Astrocyte (in vitro differentiated cells and primary cell): ENCODE measurements at regions not wholly inside any gene's neighbourhood (a gene's known extent, or its start where the extent isn't known, plus 50 kb on each side); places are given as distances from the start of the nearest gene placed in this dataset.

Experiments
- DNase-seq: peaks from one replicate; pipeline ENCODE4 v3.0.0-alpha.2; 2010; ENCODE audit warnings: low read depth
- FAIRE-seq: peaks from 2 replicates; lab custom pipeline; 2011; peaks lifted over from hg19 to GRCh38; lab: Jason Lieb, UNC
- H2AFZ ChIP-seq: 2 replicates; pipeline ENCODE4 v1.6.0; 2012; ENCODE audit warnings: low read depth, low read length, inconsistent platforms
- H3K27ac ChIP-seq: 2 replicates; pipeline ENCODE4 v1.5.1; 2011; ENCODE audit warnings: low read depth, low read length, inconsistent platforms
- H3K27me3 ChIP-seq: 2 replicates; pipeline ENCODE4 v1.6.0; 2011; ENCODE audit warnings: low read length, inconsistent platforms; ENCODE audit not compliant: insufficient read depth
- H3K36me3 ChIP-seq: 2 replicates; pipeline ENCODE4 v1.5.1; 2011; ENCODE audit warnings: low read length, inconsistent platforms; ENCODE audit not compliant: insufficient read depth
- H3K4me1 ChIP-seq: 2 replicates; pipeline ENCODE4 v1.5.1; 2011; ENCODE audit warnings: low read length, inconsistent platforms; ENCODE audit not compliant: insufficient read depth
- H3K4me2 ChIP-seq: 2 replicates; pipeline ENCODE4 v1.6.0; 2012; ENCODE audit warnings: low read length, inconsistent platforms
- H3K4me3 ChIP-seq: 2 replicates; pipeline ENCODE4 v1.5.1; 2011; ENCODE audit warnings: low read depth, mild to moderate bottlenecking, low read length, inconsistent platforms; ENCODE audit not compliant: insufficient read depth
- H3K79me2 ChIP-seq: 2 replicates; pipeline ENCODE4 v1.6.0; 2012; ENCODE audit warnings: mild to moderate bottlenecking, low read length, inconsistent platforms; ENCODE audit not compliant: insufficient read depth
- H3K9ac ChIP-seq: 2 replicates; pipeline ENCODE4 v1.6.0; 2012; ENCODE audit warnings: mild to moderate bottlenecking, low read length, inconsistent platforms
- H3K9me3 ChIP-seq: 2 replicates; pipeline ENCODE4 v1.5.1; 2012; ENCODE audit warnings: low read depth, mild to moderate bottlenecking, low read length, inconsistent platforms; ENCODE audit not compliant: insufficient read depth
- H4K20me1 ChIP-seq: 2 replicates; pipeline ENCODE4 v1.6.0; 2012; ENCODE audit warnings: low read length, inconsistent platforms; ENCODE audit not compliant: insufficient read depth
- H3K27ac Mint-ChIP-seq: one replicate; pipeline ENCODE4 v1.8.0; 2021; ENCODE audit warnings: mild to moderate bottlenecking, mixed read lengths; ENCODE audit not compliant: unreplicated experiment
- H3K27me3 Mint-ChIP-seq: one replicate; pipeline ENCODE4 v1.8.0; 2021; ENCODE audit warnings: low read depth, mixed read lengths; ENCODE audit not compliant: unreplicated experiment
- H3K36me3 Mint-ChIP-seq: one replicate; pipeline ENCODE4 v1.8.0; 2021; ENCODE audit warnings: low read depth, mixed read lengths; ENCODE audit not compliant: unreplicated experiment
- H3K4me1 Mint-ChIP-seq: one replicate; pipeline ENCODE4 v1.8.0; 2021; ENCODE audit warnings: low read depth, mixed read lengths; ENCODE audit not compliant: unreplicated experiment
- H3K4me3 Mint-ChIP-seq: one replicate; pipeline ENCODE4 v1.8.0; 2021; ENCODE audit warnings: mild to moderate bottlenecking, moderate library complexity, mixed read lengths; ENCODE audit not compliant: unreplicated experiment
- H3K9me3 Mint-ChIP-seq: one replicate; pipeline ENCODE4 v1.8.0; 2021; ENCODE audit warnings: mild to moderate bottlenecking, mixed read lengths; ENCODE audit not compliant: unreplicated experiment
- EZH2 ChIP-seq: IDR thresholded peaks from 2 replicates; pipeline ENCODE4 v1.6.1; 2012; ENCODE audit warnings: mild to moderate bottlenecking, low read length, inconsistent platforms; ENCODE audit not compliant: insufficient read depth
- TF ChIP-seq, protein P1 (sequence below): IDR thresholded peaks from 2 replicates; pipeline ENCODE4 v1.5.1; 2011; ENCODE audit warnings: low read depth, mild to moderate bottlenecking, inconsistent platforms, low read length, moderate library complexity; ENCODE audit not compliant: insufficient read depth

DNA sequence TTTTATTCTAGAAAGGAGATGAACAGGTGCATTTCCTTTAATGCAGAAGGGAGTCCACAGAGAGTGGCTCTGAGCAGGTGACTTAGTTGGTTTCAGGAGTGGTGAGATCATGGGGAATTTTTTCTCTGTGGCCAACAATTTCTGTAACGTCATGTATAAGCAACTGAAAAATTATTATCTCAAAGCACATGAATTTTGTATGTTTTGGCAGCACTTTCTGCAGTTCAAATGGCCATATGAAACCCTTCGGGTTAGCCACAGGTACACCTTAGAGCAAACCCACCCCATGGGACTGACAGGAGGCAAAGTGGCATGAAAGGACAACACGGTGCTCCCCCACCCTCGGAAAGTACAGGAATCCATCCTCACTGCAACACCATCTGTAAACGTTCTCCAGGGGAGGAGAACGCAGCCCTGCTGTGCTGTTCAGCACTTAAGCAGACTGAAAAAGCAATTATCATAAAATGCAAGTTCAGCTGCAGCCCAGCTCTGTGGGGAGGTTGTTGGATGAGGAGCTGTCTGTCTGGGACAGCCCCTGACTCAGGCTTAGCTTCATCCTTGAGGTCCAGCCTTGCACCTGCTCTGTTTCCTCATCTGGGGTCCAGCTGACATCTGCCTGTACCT is 55.8 kb upstream of the CLDN14 start:
- Mint-ChIP-seq H3K27me3 (no peaks in the 10 kb centered on the region), H3K4me1 (no peaks in the 10 kb centered on the region), H3K36me3 (no peaks in the 10 kb centered on the region), H3K4me3 (no peak overlapping the region), H3K27ac (no peak overlapping the region), H3K9me3 (no peaks in the 10 kb centered on the region)
- no peak overlapping the region for H2AFZ ChIP-seq
- no peak overlapping the region for H3K4me3 ChIP-seq
- H4K20me1 ChIP-seq: no peaks in the 10 kb centered on the region
- H3K36me3 ChIP-seq: no peaks in the 10 kb centered on the region
- FAIRE-seq (no peak), DNase-seq (no peak)
- no peak overlapping the region for H3K27ac ChIP-seq
- no peak for TF ChIP-seq EZH2
- TF ChIP-seq, protein P1, sequence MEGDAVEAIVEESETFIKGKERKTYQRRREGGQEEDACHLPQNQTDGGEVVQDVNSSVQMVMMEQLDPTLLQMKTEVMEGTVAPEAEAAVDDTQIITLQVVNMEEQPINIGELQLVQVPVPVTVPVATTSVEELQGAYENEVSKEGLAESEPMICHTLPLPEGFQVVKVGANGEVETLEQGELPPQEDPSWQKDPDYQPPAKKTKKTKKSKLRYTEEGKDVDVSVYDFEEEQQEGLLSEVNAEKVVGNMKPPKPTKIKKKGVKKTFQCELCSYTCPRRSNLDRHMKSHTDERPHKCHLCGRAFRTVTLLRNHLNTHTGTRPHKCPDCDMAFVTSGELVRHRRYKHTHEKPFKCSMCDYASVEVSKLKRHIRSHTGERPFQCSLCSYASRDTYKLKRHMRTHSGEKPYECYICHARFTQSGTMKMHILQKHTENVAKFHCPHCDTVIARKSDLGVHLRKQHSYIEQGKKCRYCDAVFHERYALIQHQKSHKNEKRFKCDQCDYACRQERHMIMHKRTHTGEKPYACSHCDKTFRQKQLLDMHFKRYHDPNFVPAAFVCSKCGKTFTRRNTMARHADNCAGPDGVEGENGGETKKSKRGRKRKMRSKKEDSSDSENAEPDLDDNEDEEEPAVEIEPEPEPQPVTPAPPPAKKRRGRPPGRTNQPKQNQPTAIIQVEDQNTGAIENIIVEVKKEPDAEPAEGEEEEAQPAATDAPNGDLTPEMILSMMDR: no peak
- no peak overlapping the region for H3K9ac ChIP-seq
- H3K4me1 ChIP-seq: no peaks in the 10 kb centered on the region
- H3K4me2 ChIP-seq: no peak overlapping the region
- no peaks in the 10 kb centered on the region for H3K79me2 ChIP-seq
- no peaks in the 10 kb centered on the region for H3K9me3 ChIP-seq
- H3K27me3 ChIP-seq: peaks cover 7% of the 10 kb centered on the region

DNA sequence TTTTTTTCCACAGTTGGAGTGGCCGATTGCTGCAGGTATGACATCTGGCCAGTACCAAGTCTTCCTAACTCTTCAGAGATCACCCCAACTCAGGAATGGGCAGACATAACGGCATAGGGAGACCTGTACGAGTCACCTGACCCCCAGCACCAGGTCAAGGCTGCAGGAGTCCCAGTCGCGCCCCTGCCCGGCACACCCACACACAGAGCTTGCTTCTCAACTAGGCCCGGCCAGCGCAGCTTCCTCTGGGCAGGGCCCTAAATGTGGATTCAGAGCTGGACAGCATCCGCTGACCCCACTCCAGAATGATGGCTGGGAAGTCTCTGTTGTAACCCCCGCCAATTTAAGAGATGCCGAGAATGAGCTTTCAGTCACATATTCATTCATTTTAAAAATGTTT is 58.8 kb upstream of the CLDN14 start:
- no peak overlapping the region for H3K27ac ChIP-seq
- no peak overlapping the region for H2AFZ ChIP-seq
- Mint-ChIP-seq H3K27me3 (peaks cover 14% of the 10 kb centered on the region), H3K4me1 (peaks cover 4% of the 10 kb centered on the region), H3K4me3 (no peak overlapping the region), H3K27ac (no peak overlapping the region), H3K9me3 (no peaks in the 10 kb centered on the region), H3K36me3 (no peaks in the 10 kb centered on the region)
- no peaks in the 10 kb centered on the region for H3K36me3 ChIP-seq
- DNase-seq: no peak
- no peaks in the 10 kb centered on the region for H4K20me1 ChIP-seq
- H3K4me1 ChIP-seq: no peaks in the 10 kb centered on the region
- no peak for TF ChIP-seq EZH2
- TF ChIP-seq, protein P1: no peak
- H3K79me2 ChIP-seq: no peaks in the 10 kb centered on the region
- no peak overlapping the region for H3K9ac ChIP-seq
- peaks cover 37% of the 10 kb centered on the region for H3K27me3 ChIP-seq
- H3K4me3 ChIP-seq: no peak overlapping the region
- no peak overlapping the region for H3K4me2 ChIP-seq
- no peak for FAIRE-seq
- H3K9me3 ChIP-seq: no peaks in the 10 kb centered on the region

DNA sequence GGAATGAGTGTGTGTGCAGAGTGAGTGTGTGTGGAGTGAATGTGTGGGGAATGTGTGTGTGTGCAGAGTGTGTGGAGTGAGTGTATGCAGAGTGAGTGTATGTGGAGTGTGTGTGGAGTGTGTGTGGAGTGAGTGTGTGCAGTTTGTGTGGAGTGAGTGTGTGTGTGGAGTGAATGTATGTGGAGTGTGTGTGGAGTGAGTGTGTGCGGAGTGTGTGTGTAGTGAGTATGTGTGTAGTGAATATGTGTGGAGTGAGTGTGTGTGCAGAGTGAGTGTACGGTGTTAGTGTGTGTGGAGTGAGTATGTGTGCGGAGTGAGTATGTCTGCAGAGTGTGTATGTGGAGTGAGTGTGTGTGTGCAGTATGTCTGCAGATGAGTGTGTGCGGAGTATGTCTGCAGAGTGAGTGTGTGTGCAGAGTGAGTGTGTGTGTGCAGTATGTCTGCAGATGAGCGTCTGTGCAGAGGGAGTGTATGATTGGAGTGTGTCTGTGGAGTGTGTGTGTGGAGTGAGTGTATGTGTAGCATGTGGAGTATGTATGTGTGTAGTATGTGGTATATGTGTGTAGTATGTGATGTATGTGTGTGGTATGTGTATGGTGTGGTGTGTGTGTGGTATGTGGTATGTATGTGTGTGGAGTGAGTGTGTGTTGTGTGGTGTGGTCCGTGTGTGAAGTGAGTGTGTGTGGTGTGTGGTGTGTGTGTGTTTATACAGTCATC is 59.7 kb upstream of the CLDN14 start:
- H3K9me3 Mint-ChIP-seq: no peaks in the 10 kb centered on the region
- DNase-seq (no peak), FAIRE-seq (no peak)
- Histone ChIP-seq H3K4me2 (no peak overlapping the region), H3K79me2 (no peaks in the 10 kb centered on the region), H3K9me3 (no peaks in the 10 kb centered on the region), H3K4me3 (no peak overlapping the region), H3K27me3 (peaks cover 45% of the 10 kb centered on the region), H2AFZ (no peak overlapping the region), H4K20me1 (no peaks in the 10 kb centered on the region), H3K9ac (no peak overlapping the region), H3K36me3 (no peaks in the 10 kb centered on the region), H3K4me1 (no peaks in the 10 kb centered on the region), H3K27ac (no peak overlapping the region)
- TF ChIP-seq, protein P1: no peak
- no peak for TF ChIP-seq EZH2
- H3K36me3 Mint-ChIP-seq: no peaks in the 10 kb centered on the region
- H3K4me3 Mint-ChIP-seq: no peak overlapping the region
- H3K4me1 Mint-ChIP-seq: peaks cover 8% of the 10 kb centered on the region
- peaks cover 14% of the 10 kb centered on the region for H3K27me3 Mint-ChIP-seq
- no peak overlapping the region for H3K27ac Mint-ChIP-seq
